ENCODE measurements at regions not wholly inside any gene's neighbourhood (a gene's known extent, or its start where the extent isn't known, plus 50 kb on each side); places are given as distances from the start of the nearest gene placed in this dataset.

DNA sequence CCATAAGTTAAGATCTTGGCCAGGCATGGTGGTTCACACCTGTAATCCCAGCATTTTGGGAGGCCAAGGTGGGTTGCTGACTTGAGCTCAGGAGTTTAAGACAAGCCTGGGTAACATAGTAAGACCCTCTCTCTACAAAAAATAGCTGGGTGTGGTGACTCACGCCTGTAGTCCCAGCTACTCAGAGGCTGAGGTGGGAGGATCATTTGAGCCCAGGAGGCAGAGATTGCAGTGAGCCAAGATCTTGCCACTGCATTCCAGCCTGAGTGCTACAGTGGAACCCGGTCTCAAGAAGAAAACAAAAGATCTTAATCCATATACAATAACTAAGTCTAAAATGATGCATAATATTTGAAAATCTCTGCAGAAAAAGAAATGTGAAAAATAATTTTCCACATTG, 165.5 kb upstream of the NR5A2 start:
- H3K27ac ChIP-seq (ENCODE audit: low read depth, low read length): no peak overlapping the region
- no peak overlapping the region for H3K9ac ChIP-seq (ENCODE audit: extremely low read depth, low read length, poor library complexity, severe bottlenecking)
- no peak overlapping the region for H3K27ac Mint-ChIP-seq
- WGBS, 2 experiments (ENCODE audit: insufficient coverage in 1 of 2, insufficient read length in 1 of 2): 68 to 89% methylated on average over 1 to 2 of the region's 2 CpGs
- H3K36me3 ChIP-seq (ENCODE audit: control insufficient read depth, insufficient read depth, low read length): no peaks in the 10 kb centered on the region
- H3K4me1 Mint-ChIP-seq: no peaks in the 10 kb centered on the region
- no peaks in the 10 kb centered on the region for H3K36me3 Mint-ChIP-seq (ENCODE audit: low read depth)
- H3K9me3 Mint-ChIP-seq: no peaks in the 10 kb centered on the region
- H3K4me1 ChIP-seq (ENCODE audit: control insufficient read depth, insufficient read depth, low read length): no peaks in the 10 kb centered on the region
- DNase-seq: no peak
- no peaks in the 10 kb centered on the region for H3K9me3 ChIP-seq (ENCODE audit: control insufficient read depth, low read length)
- TF ChIP-seq, protein P1, sequence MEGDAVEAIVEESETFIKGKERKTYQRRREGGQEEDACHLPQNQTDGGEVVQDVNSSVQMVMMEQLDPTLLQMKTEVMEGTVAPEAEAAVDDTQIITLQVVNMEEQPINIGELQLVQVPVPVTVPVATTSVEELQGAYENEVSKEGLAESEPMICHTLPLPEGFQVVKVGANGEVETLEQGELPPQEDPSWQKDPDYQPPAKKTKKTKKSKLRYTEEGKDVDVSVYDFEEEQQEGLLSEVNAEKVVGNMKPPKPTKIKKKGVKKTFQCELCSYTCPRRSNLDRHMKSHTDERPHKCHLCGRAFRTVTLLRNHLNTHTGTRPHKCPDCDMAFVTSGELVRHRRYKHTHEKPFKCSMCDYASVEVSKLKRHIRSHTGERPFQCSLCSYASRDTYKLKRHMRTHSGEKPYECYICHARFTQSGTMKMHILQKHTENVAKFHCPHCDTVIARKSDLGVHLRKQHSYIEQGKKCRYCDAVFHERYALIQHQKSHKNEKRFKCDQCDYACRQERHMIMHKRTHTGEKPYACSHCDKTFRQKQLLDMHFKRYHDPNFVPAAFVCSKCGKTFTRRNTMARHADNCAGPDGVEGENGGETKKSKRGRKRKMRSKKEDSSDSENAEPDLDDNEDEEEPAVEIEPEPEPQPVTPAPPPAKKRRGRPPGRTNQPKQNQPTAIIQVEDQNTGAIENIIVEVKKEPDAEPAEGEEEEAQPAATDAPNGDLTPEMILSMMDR (conservative IDR thresholded peaks at IDR 0.05): no peak
- no peaks in the 10 kb centered on the region for H3K27me3 Mint-ChIP-seq (ENCODE audit: insufficient read depth)
- no peaks in the 10 kb centered on the region for H3K27me3 ChIP-seq (ENCODE audit: control insufficient read depth, insufficient read depth, low read length, poor library complexity, severe bottlenecking)
- no peak overlapping the region for H3K4me3 Mint-ChIP-seq
- no peak overlapping the region for H3K4me3 ChIP-seq (ENCODE audit: low read length)

DNA sequence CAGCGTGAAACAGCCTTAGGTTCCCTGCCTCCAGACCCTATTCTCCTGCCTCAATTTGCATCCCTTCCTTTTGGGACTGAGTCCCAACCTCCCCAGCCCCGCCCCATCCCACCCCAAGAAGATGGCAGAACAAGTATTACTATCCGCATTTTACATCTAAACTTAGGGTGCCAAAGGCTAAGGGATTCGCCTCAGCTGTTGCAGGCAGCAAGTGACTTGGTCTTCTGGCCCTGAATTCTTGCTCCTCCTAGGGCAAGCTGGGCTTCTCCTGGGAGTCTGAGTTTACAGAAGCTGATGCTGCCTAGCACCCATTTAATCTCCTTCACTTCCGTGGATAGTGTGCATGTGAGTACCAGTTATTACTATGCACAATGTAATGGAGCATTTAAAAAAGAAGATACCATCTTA, 161.3 kb upstream of the NR5A2 start:
- peak; percentile 51 for DNase-seq
- no peaks in the 10 kb centered on the region for H3K36me3 ChIP-seq (ENCODE audit: control insufficient read depth, insufficient read depth, low read length)
- H3K9ac ChIP-seq (ENCODE audit: extremely low read depth, low read length, poor library complexity, severe bottlenecking): no peak overlapping the region
- H3K27me3 ChIP-seq (ENCODE audit: control insufficient read depth, insufficient read depth, low read length, poor library complexity, severe bottlenecking): no peaks in the 10 kb centered on the region
- Mint-ChIP-seq H3K4me1 (no peaks in the 10 kb centered on the region), H3K9me3 (no peaks in the 10 kb centered on the region), H3K27ac (no peak overlapping the region), H3K4me3 (no peak overlapping the region), H3K27me3 (ENCODE audit: insufficient read depth) (no peaks in the 10 kb centered on the region), H3K36me3 (ENCODE audit: low read depth) (no peaks in the 10 kb centered on the region)
- H3K27ac ChIP-seq (ENCODE audit: low read depth, low read length): no peak overlapping the region
- H3K4me1 ChIP-seq (ENCODE audit: control insufficient read depth, insufficient read depth, low read length): no peaks in the 10 kb centered on the region
- no peaks in the 10 kb centered on the region for H3K9me3 ChIP-seq (ENCODE audit: control insufficient read depth, low read length)
- 48 to 56% methylated on average over 3 to 4 of the region's 5 CpGs for WGBS, 2 experiments (ENCODE audit: insufficient coverage in 1 of 2, insufficient read length in 1 of 2)
- no peak overlapping the region for H3K4me3 ChIP-seq (ENCODE audit: low read length)
- TF ChIP-seq, protein P1 (conservative IDR thresholded peaks at IDR 0.05): no peak

DNA sequence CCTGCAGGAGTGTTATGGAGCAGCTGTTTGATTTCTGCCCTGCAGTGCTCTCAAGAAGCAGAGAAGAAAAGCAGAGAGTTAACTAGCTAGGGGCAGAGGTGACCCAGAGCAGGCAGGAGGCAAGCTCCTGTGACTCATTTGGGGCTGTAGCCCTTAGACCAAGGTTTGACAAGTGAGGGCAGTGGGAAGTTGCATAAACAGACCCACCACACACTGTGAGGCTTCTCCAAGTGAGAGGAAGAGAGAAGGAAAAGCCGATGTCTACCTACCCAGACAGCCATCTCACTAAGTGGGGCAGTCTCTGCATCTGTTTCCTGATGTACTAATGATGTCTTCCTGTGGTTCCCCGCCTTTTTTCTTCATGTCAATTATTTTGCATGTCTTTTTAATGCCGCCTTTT, 159.9 kb upstream of the NR5A2 start:
- no peak overlapping the region for H3K4me3 ChIP-seq (ENCODE audit: low read length)
- no peaks in the 10 kb centered on the region for H3K36me3 ChIP-seq (ENCODE audit: control insufficient read depth, insufficient read depth, low read length)
- Mint-ChIP-seq H3K9me3 (no peaks in the 10 kb centered on the region), H3K27me3 (ENCODE audit: insufficient read depth) (no peaks in the 10 kb centered on the region), H3K27ac (no peak overlapping the region), H3K4me3 (no peak overlapping the region), H3K36me3 (ENCODE audit: low read depth) (no peaks in the 10 kb centered on the region), H3K4me1 (no peaks in the 10 kb centered on the region)
- TF ChIP-seq, protein P1 (conservative IDR thresholded peaks at IDR 0.05): no peak
- peak; percentile 51 for DNase-seq
- 96% methylated on average over 3 of the region's 3 CpGs; no CpG with 5 or more reads in 1 of the 2 experiments for WGBS, 2 experiments (ENCODE audit: insufficient coverage in 1 of 2, insufficient read length in 1 of 2)
- no peak overlapping the region for H3K27ac ChIP-seq (ENCODE audit: low read depth, low read length)
- H3K9ac ChIP-seq (ENCODE audit: extremely low read depth, low read length, poor library complexity, severe bottlenecking): no peak overlapping the region
- H3K9me3 ChIP-seq (ENCODE audit: control insufficient read depth, low read length): no peaks in the 10 kb centered on the region
- no peaks in the 10 kb centered on the region for H3K4me1 ChIP-seq (ENCODE audit: control insufficient read depth, insufficient read depth, low read length)
- H3K27me3 ChIP-seq (ENCODE audit: control insufficient read depth, insufficient read depth, low read length, poor library complexity, severe bottlenecking): no peaks in the 10 kb centered on the region

Data from endodermal cell (in vitro differentiated cells).